ENCODE measurements at regions not wholly inside any gene's neighbourhood (a gene's known extent, or its start where the extent isn't known, plus 50 kb on each side); places are given as distances from the start of the nearest gene placed in this dataset.

DNA sequence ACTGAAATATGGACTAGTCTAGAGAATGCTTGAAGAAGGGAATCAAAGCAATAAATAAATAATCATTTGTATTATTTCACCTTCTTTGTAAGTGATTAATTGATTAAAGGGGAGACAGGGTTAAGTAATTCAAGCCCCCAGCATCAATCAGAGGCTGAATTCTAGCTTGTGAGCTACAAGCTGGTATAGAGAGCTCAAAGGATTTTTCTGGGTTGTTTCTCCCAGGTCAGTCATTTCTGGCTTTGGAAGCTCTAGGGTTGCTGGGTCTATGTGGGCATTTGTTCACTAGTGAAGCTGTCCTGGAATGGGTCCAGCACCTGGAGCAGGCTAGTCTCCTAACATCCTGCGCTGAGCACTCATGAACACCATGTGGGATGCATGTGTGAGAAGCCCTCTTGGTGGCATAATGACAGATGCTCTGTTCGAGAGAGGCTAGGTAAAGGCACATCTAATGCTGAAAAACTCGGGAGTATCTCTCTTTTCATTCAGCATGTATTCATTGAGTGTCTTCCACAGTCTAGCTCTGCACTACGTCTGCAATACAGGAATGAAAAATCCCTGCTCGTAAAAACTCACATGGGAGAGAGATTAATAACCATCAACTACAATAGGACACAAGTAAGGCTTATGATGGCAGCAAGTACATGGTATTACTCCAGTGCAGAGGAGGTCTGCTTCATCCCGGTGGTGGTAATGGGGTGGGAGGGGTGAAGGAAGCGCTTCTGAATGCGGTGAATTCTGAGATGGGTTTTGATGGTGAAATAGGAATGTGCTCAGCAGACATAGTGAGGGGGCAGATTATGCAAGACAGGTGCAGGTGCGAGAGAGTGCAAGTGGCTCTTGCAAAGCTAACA is 68.0 kb upstream of the NRP1 start:
- Histone ChIP-seq H3K9me3 (peaks cover 0 to 4% (median 2%) of the 10 kb centered on the region in 4 donors), H3K27me3 (no peaks in the 10 kb centered on the region), H3K4me1 (no peaks in the 10 kb centered on the region), H3K27ac (no peak overlapping the region), H3K4me3 (no peak overlapping the region), H3K36me3 (no peaks in the 10 kb centered on the region)
- TF ChIP-seq, protein P1, sequence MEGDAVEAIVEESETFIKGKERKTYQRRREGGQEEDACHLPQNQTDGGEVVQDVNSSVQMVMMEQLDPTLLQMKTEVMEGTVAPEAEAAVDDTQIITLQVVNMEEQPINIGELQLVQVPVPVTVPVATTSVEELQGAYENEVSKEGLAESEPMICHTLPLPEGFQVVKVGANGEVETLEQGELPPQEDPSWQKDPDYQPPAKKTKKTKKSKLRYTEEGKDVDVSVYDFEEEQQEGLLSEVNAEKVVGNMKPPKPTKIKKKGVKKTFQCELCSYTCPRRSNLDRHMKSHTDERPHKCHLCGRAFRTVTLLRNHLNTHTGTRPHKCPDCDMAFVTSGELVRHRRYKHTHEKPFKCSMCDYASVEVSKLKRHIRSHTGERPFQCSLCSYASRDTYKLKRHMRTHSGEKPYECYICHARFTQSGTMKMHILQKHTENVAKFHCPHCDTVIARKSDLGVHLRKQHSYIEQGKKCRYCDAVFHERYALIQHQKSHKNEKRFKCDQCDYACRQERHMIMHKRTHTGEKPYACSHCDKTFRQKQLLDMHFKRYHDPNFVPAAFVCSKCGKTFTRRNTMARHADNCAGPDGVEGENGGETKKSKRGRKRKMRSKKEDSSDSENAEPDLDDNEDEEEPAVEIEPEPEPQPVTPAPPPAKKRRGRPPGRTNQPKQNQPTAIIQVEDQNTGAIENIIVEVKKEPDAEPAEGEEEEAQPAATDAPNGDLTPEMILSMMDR (IDR thresholded peaks at IDR 0.05), result no peak
- TF ChIP-seq POLR2A (IDR thresholded peaks at IDR 0.05) (no peak), POLR2AphosphoS5 (IDR thresholded peaks at IDR 0.05) (no peak), EP300 (IDR thresholded peaks at IDR 0.05) (no peak)
- intact Hi-C loops (cut with DNase I; ENCODE audit: low total_unique reads), result no loop called here
- no peak for DNase-seq
- 72 to 89% (median 87%) methylated on average over 9 of the region's 9 CpGs for WGBS, 5 donors

DNA sequence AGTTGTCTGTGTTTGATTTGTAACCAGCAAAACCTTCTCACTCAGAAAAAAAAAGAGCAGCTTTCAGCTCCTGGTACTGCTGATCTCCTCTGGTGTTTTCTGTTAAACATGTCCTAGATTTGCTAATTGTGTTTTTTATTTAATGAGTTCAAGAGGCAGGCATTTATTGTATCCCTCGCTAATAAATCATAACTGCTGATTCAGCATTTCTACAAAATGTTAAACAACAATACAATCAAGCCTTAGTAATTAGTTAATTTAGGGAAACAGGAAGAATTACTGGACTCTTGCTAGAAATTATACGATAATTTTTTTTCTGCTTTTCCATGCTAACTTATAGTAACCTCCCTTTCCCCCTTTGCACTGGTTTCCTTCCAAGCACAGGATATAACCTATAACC is 66.8 kb upstream of the NRP1 start:
- Histone ChIP-seq H3K27ac (no peak overlapping the region), H3K4me1 (no peaks in the 10 kb centered on the region), H3K36me3 (no peaks in the 10 kb centered on the region), H3K9me3 (peaks cover 0 to 16% (median 7%) of the 10 kb centered on the region in 4 donors), H3K27me3 (no peaks in the 10 kb centered on the region), H3K4me3 (no peak overlapping the region)
- TF ChIP-seq, protein P1 (IDR thresholded peaks at IDR 0.05), result no peak
- TF ChIP-seq EP300 (IDR thresholded peaks at IDR 0.05), result no peak
- TF ChIP-seq POLR2AphosphoS5 (IDR thresholded peaks at IDR 0.05), result no peak
- no peak for TF ChIP-seq POLR2A (IDR thresholded peaks at IDR 0.05)
- intact Hi-C loops (cut with DNase I; ENCODE audit: low total_unique reads), result no loop called here
- DNase-seq, result no peak
- 59 to 75% (median 65%) methylated on average over 2 of the region's 2 CpGs for WGBS, 5 donors

- intact Hi-C loops (cut with DNase I; ENCODE audit: low total_unique reads), result no loop called here
- DNase-seq, result no peak
- peaks cover 0 to 16% (median 8%) of the 10 kb centered on the region in 4 donors for H3K9me3 ChIP-seq
- H3K27ac ChIP-seq, result no peak overlapping the region
- peaks cover 0 to under 1% (median 0%) of the 10 kb centered on the region in 3 donors for H3K27me3 ChIP-seq
- TF ChIP-seq EP300 (IDR thresholded peaks at IDR 0.05) (no peak), POLR2AphosphoS5 (IDR thresholded peaks at IDR 0.05) (no peak), POLR2A (IDR thresholded peaks at IDR 0.05) (no peak)
- TF ChIP-seq, protein P1 (IDR thresholded peaks at IDR 0.05), result no peak
- H3K4me1 ChIP-seq, result no peaks in the 10 kb centered on the region
- H3K4me3 ChIP-seq, result no peak overlapping the region
- 61 to 82% (median 70%) methylated on average over 5 of the region's 5 CpGs for WGBS, 5 donors
- H3K36me3 ChIP-seq, result no peaks in the 10 kb centered on the region
These were observed 64.3 kb upstream of the NRP1 start for GRCh38 chr10:33398796-33399195.

- Histone ChIP-seq H3K4me1 (no peaks in the 10 kb centered on the region), H3K36me3 (no peaks in the 10 kb centered on the region), H3K9me3 (peaks cover 0 to 16% (median 8%) of the 10 kb centered on the region in 4 donors), H3K27me3 (peaks cover 0 to 8% (median 0%) of the 10 kb centered on the region in 3 donors), H3K27ac (no peak overlapping the region), H3K4me3 (no peak overlapping the region)
- DNase-seq, result no peak
- 0 to 84% (median 48%) methylated on average over 1 of the region's 1 CpG for WGBS, 5 donors
- intact Hi-C loops (cut with DNase I; ENCODE audit: low total_unique reads), result no loop called here
- TF ChIP-seq, protein P1 (IDR thresholded peaks at IDR 0.05), result no peak
These were observed 62.5 kb upstream of the NRP1 start for GRCh38 chr10:33396938-33397337.

All from stomach (tissue), 8 donors.